ENCODE measurements at regions not wholly inside any gene's neighbourhood (a gene's known extent, or its start where the extent isn't known, plus 50 kb on each side); places are given as distances from the start of the nearest gene placed in this dataset.

GRCh38 chr1:55305735-55306134 lies 90.6 kb upstream of the USP24 start:
- ChIA-PET CTCF (interaction anchor here (0.6 kb wide), 1 partner anchor 163 kb away, joined by 3 read pairs; no protein-coding TSS in a partner anchor), POLR2A (no interaction called here)
- no peak for ATAC-seq
- TF ChIP-seq ELF4 (CRISPR knock-in tag; IDR thresholded peaks at IDR 0.05; ENCODE audit: low read depth) (no peak), SMAD3 (CRISPR knock-in tag; IDR thresholded peaks at IDR 0.05; ENCODE audit: borderline replicate concordance) (no peak), ZNF423 (CRISPR knock-in tag; IDR thresholded peaks at IDR 0.05) (no peak), NR2C2 (CRISPR knock-in tag; IDR thresholded peaks at IDR 0.05) (no peak), IRF1 (CRISPR knock-in tag; IDR thresholded peaks at IDR 0.05) (no peak), FOXP1 (CRISPR knock-in tag; IDR thresholded peaks at IDR 0.05; ENCODE audit: borderline replicate concordance) (no peak), ETV6 (CRISPR knock-in tag; IDR thresholded peaks at IDR 0.05) (no peak), TCF7 (CRISPR knock-in tag; IDR thresholded peaks at IDR 0.05; ENCODE audit: low read depth) (no peak), TEAD1 (CRISPR knock-in tag; IDR thresholded peaks at IDR 0.05) (no peak), ZNF219 (CRISPR knock-in tag; IDR thresholded peaks at IDR 0.05; ENCODE audit: borderline replicate concordance) (no peak), NFYB (CRISPR knock-in tag; conservative IDR thresholded peaks at IDR 0.05; ENCODE audit: low read depth) (no peak), ATF3 (CRISPR knock-in tag; conservative IDR thresholded peaks at IDR 0.05) (no peak), ZBTB43 (CRISPR knock-in tag; IDR thresholded peaks at IDR 0.05) (no peak), USF1 (CRISPR knock-in tag; IDR thresholded peaks at IDR 0.05) (no peak), AFF4 (CRISPR knock-in tag; IDR thresholded peaks at IDR 0.05; ENCODE audit: borderline replicate concordance) (no peak), ZNF512 (CRISPR knock-in tag; IDR thresholded peaks at IDR 0.05; ENCODE audit: borderline replicate concordance) (no peak)
- Mint-ChIP-seq H3K9me3 (peaks cover 5% of the 10 kb centered on the region), H3K36me3 (no peaks in the 10 kb centered on the region), H3K4me1 (no peaks in the 10 kb centered on the region), H3K27me3 (ENCODE audit: low read depth) (peaks cover 4% of the 10 kb centered on the region; the same call in 1 of the 2 replicates), H3K27ac (no peak overlapping the region), H3K4me3 (no peak overlapping the region)
- DNase-seq (ENCODE audit: low spot score): no peak

- DNase-seq (ENCODE audit: low spot score): no peak
- peak; percentile 95 for ATAC-seq
Observed at GRCh38 chr1:55304229-55304740, 89.1 kb upstream of the USP24 start.

More at GRCh38 chr1:55304229-55304740, 89.1 kb upstream of the USP24 start:
- Mint-ChIP-seq H3K4me3 (no peak overlapping the region), H3K9me3 (peaks cover 5% of the 10 kb centered on the region), H3K27me3 (ENCODE audit: low read depth) (peaks cover 4% of the 10 kb centered on the region; the same call in 1 of the 2 replicates), H3K4me1 (no peaks in the 10 kb centered on the region), H3K36me3 (no peaks in the 10 kb centered on the region), H3K27ac (no peak overlapping the region)
- CTCF ChIA-PET: interaction anchor here (1.7 kb wide), 1 partner anchor 33 kb away, joined by 6 read pairs; no protein-coding TSS in a partner anchor
- POLR2A ChIA-PET: no interaction called here
- TF ChIP-seq PRDM15 (CRISPR knock-in tag; IDR thresholded peaks at IDR 0.05) (peak; percentile 55; the same call in 1 of the 2 replicates), ZNF396 (CRISPR knock-in tag; IDR thresholded peaks at IDR 0.05; ENCODE audit: borderline replicate concordance) (no peak), ZMAT4 (CRISPR knock-in tag; IDR thresholded peaks at IDR 0.05) (no peak)
